Effector memory CD8-positive, alpha-beta T cell (primary cell): ENCODE measurements at regions not wholly inside any gene's neighbourhood (a gene's known extent, or its start where the extent isn't known, plus 50 kb on each side); places are given as distances from the start of the nearest gene placed in this dataset.

ENCODE experiments used
- ATAC-seq: fragments of 150-1000 bp; cut with Tn5 transposase; replicated peaks from 2 replicates; pipeline ENCODE4 v1.10.0; 2021; ENCODE audit warnings: mild to moderate bottlenecking, moderate library complexity
- DNase-seq, 3 experiments: peaks; one replicate each; pipeline ENCODE4 v3.0.0; 2021
- H3K27ac Mint-ChIP-seq, 2 donors: one replicate each; pipeline ENCODE4 v1.8.0; 2022; ENCODE audit warnings: mild to moderate bottlenecking in 2 of 2, mixed read lengths in 2 of 2, moderate library complexity in 2 of 2
- H3K27me3 Mint-ChIP-seq, 2 donors: one replicate each; pipeline ENCODE4 v1.8.0; 2022; ENCODE audit warnings: mixed read lengths in 2 of 2
- H3K36me3 Mint-ChIP-seq: one replicate; pipeline ENCODE4 v1.8.0; 2022; ENCODE audit warnings: mild to moderate bottlenecking, moderate library complexity, mixed read lengths; ENCODE audit not compliant: insufficient read depth
- H3K4me1 Mint-ChIP-seq, 2 donors: one replicate each; pipeline ENCODE4 v1.8.0; 2022; ENCODE audit warnings: low read depth in 2 of 2, mixed read lengths in 2 of 2
- H3K4me3 Mint-ChIP-seq, 2 donors: one replicate each; pipeline ENCODE4 v1.8.0; 2022; ENCODE audit warnings: mild to moderate bottlenecking in 2 of 2, mixed read lengths in 2 of 2, moderate library complexity in 2 of 2
- H3K9me3 Mint-ChIP-seq, 2 donors: one replicate each; pipeline ENCODE4 v1.8.0; 2022; ENCODE audit warnings: mixed read lengths in 2 of 2

DNA sequence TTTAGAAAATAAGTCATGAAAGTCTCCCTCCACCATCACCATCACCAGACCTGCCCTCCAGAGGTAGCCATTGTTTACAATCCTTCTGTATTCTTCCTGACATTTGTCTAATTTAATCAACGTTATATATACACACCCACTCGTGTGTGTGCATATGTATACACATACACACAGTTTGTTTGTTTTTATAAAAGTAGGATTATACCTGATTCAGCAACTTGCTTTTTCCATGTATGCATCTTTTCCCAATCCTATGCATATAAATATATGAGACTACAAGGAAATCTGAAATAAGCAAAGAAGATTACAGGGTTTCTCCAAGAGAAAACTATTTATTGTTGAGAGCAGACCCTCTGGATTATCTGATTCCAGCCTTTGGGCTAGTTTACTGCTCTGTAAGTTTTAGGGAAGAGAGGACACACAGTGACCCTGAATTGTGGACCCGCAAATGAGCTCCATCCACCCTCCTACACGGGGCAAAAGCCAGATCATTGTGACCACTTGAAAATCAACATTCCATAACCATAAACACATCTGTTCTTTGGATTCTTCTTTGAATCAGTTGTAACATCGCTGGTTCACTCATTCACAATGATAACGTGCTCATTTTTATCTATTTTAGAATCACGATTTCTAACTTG, 104.3 kb downstream of the CPN2 start:
- Mint-ChIP-seq H3K4me1 (no peaks in the 10 kb centered on the region), H3K4me3 (no peak overlapping the region), H3K27ac (no peak overlapping the region), H3K36me3 (no peaks in the 10 kb centered on the region), H3K9me3 (no peaks in the 10 kb centered on the region), H3K27me3 (peaks cover 10 to 34% of the 10 kb centered on the region in 2 donors)
- ATAC-seq (no peak), DNase-seq (no peak)

DNA sequence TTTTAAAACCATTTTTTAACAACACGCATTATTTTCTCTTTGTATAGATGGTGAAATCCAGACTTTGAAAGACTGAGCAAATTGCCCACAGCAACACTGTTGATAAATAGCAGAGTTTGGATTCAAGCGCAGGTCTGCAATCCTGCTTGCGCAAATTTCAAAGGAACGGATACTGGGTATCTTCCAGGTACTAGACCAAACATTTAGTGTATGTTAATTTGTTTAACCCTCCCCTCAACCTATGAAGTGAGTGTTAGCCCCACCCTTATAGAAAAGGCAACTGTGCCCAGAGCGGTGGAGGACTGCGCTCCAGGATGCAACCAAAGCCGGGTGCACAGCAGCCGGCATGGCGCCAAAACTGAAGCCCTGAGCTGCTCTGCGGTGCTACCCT, 103.8 kb downstream of the CPN2 start:
- Mint-ChIP-seq H3K4me3 (no peak overlapping the region), H3K27ac (no peak overlapping the region), H3K36me3 (no peaks in the 10 kb centered on the region), H3K4me1 (no peaks in the 10 kb centered on the region), H3K9me3 (no peaks in the 10 kb centered on the region), H3K27me3 (peaks cover 10 to 31% of the 10 kb centered on the region in 2 donors)
- DNase-seq: no peak
- no peak for ATAC-seq

DNA sequence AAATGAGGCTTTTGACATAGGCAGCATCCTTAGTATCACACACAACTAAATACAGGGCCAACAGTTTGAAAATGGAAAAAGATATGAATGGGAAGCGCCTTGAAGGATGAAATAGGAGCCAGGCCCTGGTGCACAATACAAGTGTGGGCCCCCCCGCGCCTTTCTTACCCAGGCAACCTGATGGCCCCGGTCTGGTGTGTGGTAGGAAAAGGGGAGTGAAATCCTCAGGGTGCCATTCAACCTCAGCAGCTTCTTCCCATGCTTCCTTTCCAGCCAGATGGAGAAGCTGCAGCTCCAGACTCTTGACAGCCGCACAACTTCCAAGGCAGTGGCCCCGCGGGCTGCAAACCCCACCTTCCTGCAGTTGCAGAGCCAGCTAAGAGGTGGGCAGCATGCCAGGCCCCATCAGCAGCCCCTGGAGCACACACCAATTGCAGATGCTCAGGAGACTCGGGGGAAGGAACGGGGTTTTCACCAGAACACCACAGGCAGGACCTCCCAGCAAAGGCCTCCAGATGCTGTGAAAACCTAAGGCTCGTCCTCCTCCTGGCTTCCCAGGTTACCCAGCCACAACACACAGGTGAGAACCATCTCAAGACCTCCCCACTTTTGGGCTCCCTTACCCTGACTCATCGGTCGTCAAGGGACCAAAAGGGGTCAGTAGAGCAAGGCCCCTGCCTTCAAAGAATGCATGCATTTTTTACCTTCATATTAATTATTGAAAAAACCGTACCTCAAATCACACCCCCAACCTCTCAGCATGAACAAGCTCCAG, 101.6 kb downstream of the CPN2 start:
- Mint-ChIP-seq H3K4me3 (no peak overlapping the region), H3K27ac (no peak overlapping the region), H3K27me3 (peaks cover 10 to 29% of the 10 kb centered on the region in 2 donors), H3K36me3 (no peaks in the 10 kb centered on the region), H3K9me3 (no peaks in the 10 kb centered on the region), H3K4me1 (peaks cover 0 to 3% of the 10 kb centered on the region in 2 donors)
- DNase-seq: no peak
- no peak for ATAC-seq

- H3K27me3 Mint-ChIP-seq: peaks cover 10 to 29% of the 10 kb centered on the region in 2 donors
- H3K9me3 Mint-ChIP-seq: no peaks in the 10 kb centered on the region
- H3K4me3 Mint-ChIP-seq: no peak overlapping the region
- DNase-seq: no peak
- H3K4me1 Mint-ChIP-seq: peaks cover 0 to 3% of the 10 kb centered on the region in 2 donors
- no peaks in the 10 kb centered on the region for H3K36me3 Mint-ChIP-seq
- H3K27ac Mint-ChIP-seq: no peak overlapping the region
- ATAC-seq: no peak
Measured at GRCh38 chr3:194250098-194251002, 100.8 kb downstream of the CPN2 start.

DNA sequence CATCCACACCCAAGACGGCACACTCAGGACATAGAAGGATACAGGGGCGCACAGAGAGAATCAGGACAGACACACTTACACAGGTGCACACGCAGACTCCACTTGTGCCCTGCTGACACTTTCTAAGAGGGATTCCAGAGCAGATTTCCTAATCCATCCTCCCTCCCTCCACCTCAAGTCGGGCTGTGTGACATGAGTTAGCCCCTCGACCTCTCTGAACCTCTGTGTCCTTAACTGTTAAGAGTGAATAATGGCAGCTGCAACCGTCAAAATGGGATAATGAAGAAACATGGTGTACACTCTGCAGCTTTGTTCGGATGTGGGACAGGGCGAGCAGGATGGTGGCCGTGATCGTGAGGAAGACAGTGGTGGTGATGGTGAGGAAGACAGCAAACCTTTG, 100.1 kb downstream of the CPN2 start:
- peaks cover 10 to 29% of the 10 kb centered on the region in 2 donors for H3K27me3 Mint-ChIP-seq
- H3K9me3 Mint-ChIP-seq: no peaks in the 10 kb centered on the region
- H3K4me1 Mint-ChIP-seq: peaks cover 4 to 9% of the 10 kb centered on the region in 2 donors
- no peak overlapping the region for H3K4me3 Mint-ChIP-seq
- no peaks in the 10 kb centered on the region for H3K36me3 Mint-ChIP-seq
- DNase-seq: no peak
- no peak for ATAC-seq
- no peak overlapping the region for H3K27ac Mint-ChIP-seq

DNA sequence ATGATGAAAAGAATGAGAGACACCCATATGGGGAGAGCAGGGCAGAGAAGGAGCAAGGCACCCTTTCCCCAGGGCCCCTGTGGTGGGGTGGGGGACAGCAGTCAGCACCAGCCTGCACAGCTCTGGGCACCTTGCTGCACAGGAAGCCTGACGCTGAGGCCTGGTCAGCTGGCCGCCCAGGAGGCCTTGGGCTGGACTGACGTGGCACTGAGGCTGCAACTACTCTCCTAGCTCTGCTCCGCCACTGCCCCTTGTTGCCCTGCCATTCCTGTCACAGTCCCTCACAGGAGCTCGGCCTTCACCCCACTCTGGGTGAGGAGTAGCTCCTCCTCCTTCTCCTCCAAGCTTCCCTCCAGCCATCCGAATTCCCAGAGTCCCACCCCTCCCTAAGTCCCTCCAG, 99.7 kb downstream of the CPN2 start:
- DNase-seq (no peak), ATAC-seq (no peak)
- Mint-ChIP-seq H3K9me3 (no peaks in the 10 kb centered on the region), H3K4me1 (peaks cover 4 to 12% of the 10 kb centered on the region in 2 donors), H3K4me3 (no peak overlapping the region), H3K27ac (peak overlapping the region in 1 of 2 donors; percentile 60), H3K27me3 (peaks cover 10 to 29% of the 10 kb centered on the region in 2 donors), H3K36me3 (no peaks in the 10 kb centered on the region)

DNA sequence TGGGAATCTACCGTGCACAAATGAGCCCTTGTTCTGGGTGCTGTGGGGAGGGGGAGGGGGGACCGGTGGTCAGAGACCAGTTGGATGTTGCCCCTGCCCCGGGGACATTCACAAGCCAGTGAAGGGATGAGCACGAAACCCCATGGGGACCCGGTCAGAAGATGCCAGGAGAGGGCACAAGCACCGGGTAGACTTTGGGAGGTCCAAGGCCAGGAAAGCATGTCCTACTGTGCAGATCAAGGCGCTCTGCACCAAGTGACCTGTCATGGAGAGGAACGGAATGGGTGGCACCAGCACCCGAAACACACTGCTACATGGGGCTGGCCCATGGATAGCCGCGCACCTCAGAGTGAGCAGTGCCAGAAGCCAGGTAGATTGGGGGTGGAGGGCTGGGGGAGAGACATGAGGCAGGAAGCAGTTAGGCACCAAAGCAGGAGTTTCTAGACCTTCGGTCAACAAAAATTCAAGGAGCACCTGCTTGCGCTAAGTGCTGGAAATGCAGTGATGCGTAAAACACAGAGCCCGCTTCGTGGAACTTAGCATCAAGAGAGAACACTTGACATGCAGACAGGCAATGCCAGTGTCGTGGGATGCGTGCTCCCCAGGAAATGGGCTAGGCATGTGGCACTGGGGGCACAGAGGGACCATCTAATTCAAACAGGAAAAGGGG, 99.1 kb downstream of the CPN2 start:
- no peaks in the 10 kb centered on the region for H3K9me3 Mint-ChIP-seq
- ATAC-seq (no peak), DNase-seq (no peak)
- H3K4me3 Mint-ChIP-seq: no peak overlapping the region
- peaks cover 4 to 12% of the 10 kb centered on the region in 2 donors for H3K4me1 Mint-ChIP-seq
- no peaks in the 10 kb centered on the region for H3K36me3 Mint-ChIP-seq
- H3K27ac Mint-ChIP-seq: peak overlapping the region in 1 of 2 donors; percentile 60
- peaks cover 10 to 29% of the 10 kb centered on the region in 2 donors for H3K27me3 Mint-ChIP-seq

GRCh38 chr3:194253270-194253669, 97.9 kb downstream of the CPN2 start:
- H3K27me3 Mint-ChIP-seq: peaks cover 5 to 21% of the 10 kb centered on the region in 2 donors
- H3K27ac Mint-ChIP-seq: peak overlapping the region in 1 of 2 donors; percentile 26
- no peaks in the 10 kb centered on the region for H3K9me3 Mint-ChIP-seq
- H3K4me3 Mint-ChIP-seq: no peak overlapping the region
- ATAC-seq (no peak), DNase-seq (no peak)
- no peaks in the 10 kb centered on the region for H3K36me3 Mint-ChIP-seq
- H3K4me1 Mint-ChIP-seq: peaks cover 4 to 12% of the 10 kb centered on the region in 2 donors

DNA sequence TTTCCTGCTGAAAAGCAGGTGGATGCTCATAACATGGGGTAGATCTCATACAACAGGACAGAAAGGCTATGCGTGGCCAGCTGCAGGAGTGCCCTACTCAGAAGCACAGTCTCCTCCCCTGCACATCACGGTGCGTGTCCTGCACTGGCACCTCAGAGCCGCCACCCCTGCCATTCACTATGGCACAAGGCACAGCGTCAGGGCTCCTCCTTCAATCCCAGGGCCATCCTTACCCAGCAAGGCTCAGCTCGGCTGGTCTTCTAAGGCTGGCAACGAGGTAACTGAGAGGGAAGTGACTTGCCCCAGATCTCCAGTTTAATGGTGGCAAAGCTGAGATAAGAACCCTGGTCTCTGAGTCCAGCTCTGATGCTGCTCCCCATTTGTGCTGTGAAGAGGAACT, 97.1 kb downstream of the CPN2 start:
- Mint-ChIP-seq H3K36me3 (no peaks in the 10 kb centered on the region), H3K4me3 (no peak overlapping the region), H3K9me3 (no peaks in the 10 kb centered on the region), H3K4me1 (peaks cover 4 to 12% of the 10 kb centered on the region in 2 donors), H3K27ac (peak overlapping the region in 1 of 2 donors; percentile 26), H3K27me3 (peaks cover 5 to 19% of the 10 kb centered on the region in 2 donors)
- ATAC-seq (no peak), DNase-seq (no peak)

DNA sequence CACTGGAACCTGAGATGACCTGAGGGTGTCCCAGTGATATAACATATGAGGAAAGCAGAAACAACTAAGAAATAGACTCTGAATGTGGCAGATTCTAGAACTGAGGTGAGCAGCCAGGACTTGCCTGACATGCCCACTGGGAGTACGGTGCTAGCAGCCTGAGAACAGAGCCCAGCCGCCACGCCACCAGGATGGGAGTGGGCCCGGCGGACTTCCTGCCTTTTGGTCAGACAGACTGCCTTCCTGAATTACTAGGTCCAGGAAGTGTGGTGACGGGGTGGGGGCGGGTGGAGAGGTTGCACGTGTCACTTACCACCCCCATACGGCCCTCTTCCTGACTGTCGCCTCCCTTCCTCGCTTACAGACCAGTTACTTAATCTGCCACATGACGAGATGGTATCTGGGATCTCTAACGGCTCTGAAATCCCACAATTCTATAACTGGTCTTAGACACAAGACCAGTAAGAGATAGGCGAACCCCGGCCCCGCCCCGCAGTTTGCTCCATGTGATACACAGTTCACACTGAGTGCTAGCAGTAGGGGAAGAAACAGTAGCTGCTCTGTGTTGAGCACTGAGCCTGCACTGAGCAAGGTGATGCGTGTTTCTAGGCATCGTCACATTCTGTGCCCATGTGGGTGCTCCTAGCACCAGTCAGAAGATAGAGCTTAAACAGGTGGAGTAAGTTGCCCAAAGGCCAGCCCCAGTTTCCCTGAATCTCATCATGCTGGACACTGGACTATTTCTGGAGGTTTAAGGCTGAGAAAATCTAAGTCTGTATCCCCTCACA, 95.7 kb downstream of the CPN2 start:
- Mint-ChIP-seq H3K4me3 (peak overlapping the region; percentile 72), H3K27me3 (peaks cover 0 to 8% of the 10 kb centered on the region in 2 donors), H3K36me3 (no peaks in the 10 kb centered on the region), H3K9me3 (no peaks in the 10 kb centered on the region), H3K4me1 (peaks cover 4 to 12% of the 10 kb centered on the region in 2 donors), H3K27ac (peak overlapping the region; percentile 81 to 86)
- DNase-seq (peak in 1 of 3 experiments; percentile 10), ATAC-seq (peak; percentile 72)

GRCh38 chr3:194256040-194256945, 94.8 kb downstream of the CPN2 start:
- Mint-ChIP-seq H3K4me1 (peaks cover 4 to 12% of the 10 kb centered on the region in 2 donors), H3K4me3 (peak overlapping the region; percentile 53 to 72), H3K9me3 (no peaks in the 10 kb centered on the region), H3K27me3 (no peaks in the 10 kb centered on the region), H3K36me3 (no peaks in the 10 kb centered on the region), H3K27ac (peak overlapping the region; percentile 81 to 86)
- no peak for ATAC-seq
- no peak for DNase-seq
